HG03060 (cell line): ENCODE measurements at regions not wholly inside any gene's neighbourhood (a gene's known extent, or its start where the extent isn't known, plus 50 kb on each side); places are given as distances from the start of the nearest gene placed in this dataset.
"Not testable (repeated sequence)": the region's sequence is repeated elsewhere in the genome, so short reads cannot be mapped to it uniquely, and the experiment has no call there.

ENCODE experiments used
- ATAC-seq: cut with Tn5 transposase; IDR thresholded peaks from one replicate; pipeline ENCODE4 v1.9.1; 2021; ENCODE audit warnings: low read depth, moderate number of reproducible peaks; ENCODE audit not compliant: unreplicated experiment

- ATAC-seq: no peak
Observed at GRCh38 chr20:50354721-50355589, 155.2 kb upstream of the PTPN1 start.

GRCh38 chr20:50355590-50356524 is 154.3 kb upstream of the PTPN1 start:
- ATAC-seq: no peak

GRCh38 chr20:50356525-50356885 is 153.7 kb upstream of the PTPN1 start:
- no peak for ATAC-seq

- no peak for ATAC-seq
Observed at GRCh38 chr20:50356962-50357782, 153.0 kb upstream of the PTPN1 start.

- ATAC-seq: no peak
Observed at GRCh38 chr20:50357783-50358161, 152.4 kb upstream of the PTPN1 start.

- ATAC-seq: no peak
Observed at GRCh38 chr20:50358166-50358565, 152.0 kb upstream of the PTPN1 start.

GRCh38 chr20:50358971-50359370 is 151.2 kb upstream of the PTPN1 start:
- no peak for ATAC-seq

- no peak for ATAC-seq
Observed at GRCh38 chr20:50359607-50360217, 150.5 kb upstream of the PTPN1 start.

- no peak for ATAC-seq
Observed at GRCh38 chr20:50360218-50360672, 149.9 kb upstream of the PTPN1 start.

GRCh38 chr20:50360921-50361320 is 149.3 kb upstream of the PTPN1 start:
- no peak for ATAC-seq

- ATAC-seq: not testable (repeated sequence)
Observed at GRCh38 chr20:50362177-50362576, 148.0 kb upstream of the PTPN1 start.

- no peak for ATAC-seq
Observed at GRCh38 chr20:50363027-50363426, 147.2 kb upstream of the PTPN1 start.

GRCh38 chr20:50363479-50363878 is 146.7 kb upstream of the PTPN1 start:
- no peak for ATAC-seq

- ATAC-seq: no peak
Observed at GRCh38 chr20:50364542-50364941, 145.6 kb upstream of the PTPN1 start.

GRCh38 chr20:50366270-50367103 is 143.7 kb upstream of the PTPN1 start:
- no peak for ATAC-seq

GRCh38 chr20:50367104-50367674 is 143.0 kb upstream of the PTPN1 start:
- ATAC-seq: no peak

GRCh38 chr20:50367739-50368375 is 142.3 kb upstream of the PTPN1 start:
- ATAC-seq: no peak

GRCh38 chr20:50368386-50368785 is 141.8 kb upstream of the PTPN1 start:
- no peak for ATAC-seq
